Left renal cortex interstitium (tissue), 4 donors: ENCODE measurements at regions not wholly inside any gene's neighbourhood (a gene's known extent, or its start where the extent isn't known, plus 50 kb on each side); places are given as distances from the start of the nearest gene placed in this dataset.

Experiments
- DNase-seq, 4 donors: peaks; one replicate each; pipeline ENCODE4 v3.0.0-alpha.2; 2013; ENCODE audit warnings: low read depth in 4 of 4, low spot score in 2 of 4, missing footprints in 1 of 4

- DNase-seq = no peak
These were observed 120.0 kb downstream of the SETD4 start for GRCh38 chr21:35940074-35940927.

- DNase-seq = no peak
These were observed 121.9 kb downstream of the SETD4 start for GRCh38 chr21:35938446-35938845.

GRCh38 chr21:35933466-35933865 lies 126.9 kb downstream of the SETD4 start:
- no peak for DNase-seq

- DNase-seq = peak in 1 of 4 donors; percentile 20
These were observed 128.0 kb downstream of the SETD4 start for GRCh38 chr21:35932232-35932911.

- DNase-seq = no peak
These were observed 130.4 kb downstream of the SETD4 start for GRCh38 chr21:35929901-35930300.

- no peak for DNase-seq
These were observed 133.1 kb downstream of the SETD4 start for GRCh38 chr21:35927262-35927661.

GRCh38 chr21:35926003-35926740 lies 134.2 kb downstream of the SETD4 start:
- DNase-seq = no peak

GRCh38 chr21:35925497-35925896 lies 134.8 kb downstream of the SETD4 start:
- DNase-seq = peak in 1 of 4 donors; percentile 27

- DNase-seq = no peak
These were observed 135.5 kb downstream of the SETD4 start for GRCh38 chr21:35924714-35925301.

- DNase-seq = no peak
These were observed 136.4 kb downstream of the SETD4 start for GRCh38 chr21:35923971-35924370.

GRCh38 chr21:35922618-35923017 lies 137.7 kb downstream of the SETD4 start:
- no peak for DNase-seq

GRCh38 chr21:35921471-35921870 lies 138.9 kb downstream of the SETD4 start:
- no peak for DNase-seq

- no peak for DNase-seq
These were observed 139.9 kb downstream of the SETD4 start for GRCh38 chr21:35920436-35920835.

GRCh38 chr21:35915030-35915429 lies 145.3 kb downstream of the SETD4 start:
- DNase-seq = no peak

- no peak for DNase-seq
These were observed 148.7 kb downstream of the SETD4 start for GRCh38 chr21:35911412-35912191.

- no peak for DNase-seq
These were observed 150.7 kb downstream of the SETD4 start for GRCh38 chr21:35909456-35910223.

- DNase-seq = no peak
These were observed 151.8 kb downstream of the SETD4 start for GRCh38 chr21:35908311-35909078.

- no peak for DNase-seq
These were observed 153.7 kb downstream of the SETD4 start for GRCh38 chr21:35906586-35906985.

- DNase-seq = no peak
These were observed 154.4 kb downstream of the SETD4 start for GRCh38 chr21:35905963-35906345.
